CD4-positive, alpha-beta T cell treated with Interferon alpha-2 for 1 hour (primary cell): ENCODE measurements at regions not wholly inside any gene's neighbourhood (a gene's known extent, or its start where the extent isn't known, plus 50 kb on each side); places are given as distances from the start of the nearest gene placed in this dataset.

Experiments
- DNase-seq, 2 donors: peaks; one replicate each; pipeline ENCODE4 v3.0.0-alpha.2; 2020 to 2022

- DNase-seq: peak in 1 of 2 donors; percentile 33
These were observed 107.3 kb downstream of the UCHL5 start for GRCh38 chr1:192951691-192952460.

GRCh38 chr1:192952646-192953045 is 106.5 kb downstream of the UCHL5 start:
- no peak for DNase-seq

- peak; percentile 12 to 70 for DNase-seq
These were observed 104.4 kb downstream of the UCHL5 start for GRCh38 chr1:192954705-192955265.

GRCh38 chr1:192958350-192958749 is 100.8 kb downstream of the UCHL5 start:
- DNase-seq: no peak

GRCh38 chr1:192958871-192959270 is 100.3 kb downstream of the UCHL5 start:
- no peak for DNase-seq

- no peak for DNase-seq
These were observed 99.4 kb downstream of the UCHL5 start for GRCh38 chr1:192959657-192960186.
